Activated CD8-positive, alpha-beta T cell treated with anti-CD3 and anti-CD28 coated beads for 36 hours (primary cell): ENCODE measurements at regions not wholly inside any gene's neighbourhood (a gene's known extent, or its start where the extent isn't known, plus 50 kb on each side); places are given as distances from the start of the nearest gene placed in this dataset.

Source experiments
- ATAC-seq: fragments of 200-7000 bp; cut with Tn5 transposase; one replicate; pipeline ENCODE4 v1.10.0; 2021; ENCODE audit warnings: mild to moderate bottlenecking, moderate library complexity
- CTCF ChIA-PET: fragments of 350-600 bp; sonication (Branson Sonifier 250); formaldehyde crosslinking; loops from one replicate; lab custom pipeline; 2021; ENCODE audit warnings: antibody characterized with exemption; lab: Charles Lee
- POLR2A ChIA-PET: fragments of 350-600 bp; sonication (Branson Sonifier 250); formaldehyde crosslinking; loops from one replicate; lab custom pipeline; 2021; ENCODE audit warnings: antibody characterized with exemption; lab: Charles Lee
- DNase-seq: peaks from one replicate; pipeline ENCODE4 v3.0.0-alpha.2; 2020
- H3K27ac Mint-ChIP-seq: one replicate; pipeline ENCODE4 v1.8.0; 2021; ENCODE audit warnings: mild to moderate bottlenecking, mixed read lengths
- H3K27me3 Mint-ChIP-seq: one replicate; pipeline ENCODE4 v1.8.0; 2021; ENCODE audit warnings: mixed read lengths
- H3K36me3 Mint-ChIP-seq: one replicate; pipeline ENCODE4 v1.8.0; 2021; ENCODE audit warnings: low read depth, mixed read lengths
- H3K4me1 Mint-ChIP-seq: one replicate; pipeline ENCODE4 v1.8.0; 2021; ENCODE audit warnings: low read depth, mixed read lengths
- H3K4me3 Mint-ChIP-seq: one replicate; pipeline ENCODE4 v1.8.0; 2021; ENCODE audit warnings: mild to moderate bottlenecking, moderate library complexity, mixed read lengths
- H3K9me3 Mint-ChIP-seq: one replicate; pipeline ENCODE4 v1.8.0; 2021; ENCODE audit warnings: mixed read lengths
- CTCF ChIP-seq: fragments of 200-600 bp; IDR thresholded peaks from one replicate; pipeline ENCODE4 v1.8.0; 2022; ENCODE audit warnings: antibody characterized with exemption, mild to moderate bottlenecking
- intact Hi-C: fragments of 100-400 bp; cut with micrococcal nuclease; formaldehyde crosslinking; loops from one replicate; pipeline ENCODE4 v1.10.0; 2022

- Mint-ChIP-seq H3K9me3 (peaks cover 5% of the 10 kb centered on the region), H3K27me3 (no peaks in the 10 kb centered on the region), H3K27ac (no peak overlapping the region), H3K4me1 (no peaks in the 10 kb centered on the region), H3K4me3 (no peak overlapping the region), H3K36me3 (no peaks in the 10 kb centered on the region)
- no peak for TF ChIP-seq CTCF
- ATAC-seq (no peak), DNase-seq (no peak)
- ChIA-PET POLR2A (no interaction called here), CTCF (no interaction called here)
- intact Hi-C loops, result no loop called here
Observed at GRCh38 chr9:18167733-18168132, 306.2 kb upstream of the ADAMTSL1 start.

GRCh38 chr9:18173923-18174322 lies 300.0 kb upstream of the ADAMTSL1 start:
- no peak for TF ChIP-seq CTCF
- ChIA-PET CTCF (no interaction called here), POLR2A (no interaction called here)
- no peak overlapping the region for H3K27ac Mint-ChIP-seq
- intact Hi-C loops, result no loop called here
- peaks cover 5% of the 10 kb centered on the region for H3K9me3 Mint-ChIP-seq
- DNase-seq, result no peak
- no peak overlapping the region for H3K4me3 Mint-ChIP-seq
- H3K36me3 Mint-ChIP-seq, result no peaks in the 10 kb centered on the region
- no peak for ATAC-seq
- H3K4me1 Mint-ChIP-seq, result no peaks in the 10 kb centered on the region
- no peaks in the 10 kb centered on the region for H3K27me3 Mint-ChIP-seq

- peaks cover 2% of the 10 kb centered on the region for H3K9me3 Mint-ChIP-seq
- no peak overlapping the region for H3K4me3 Mint-ChIP-seq
- intact Hi-C loops, result no loop called here
- no peak overlapping the region for H3K27ac Mint-ChIP-seq
- DNase-seq (no peak), ATAC-seq (no peak)
- ChIA-PET CTCF (no interaction called here), POLR2A (no interaction called here)
- H3K36me3 Mint-ChIP-seq, result no peaks in the 10 kb centered on the region
- TF ChIP-seq CTCF, result no peak
- no peaks in the 10 kb centered on the region for H3K4me1 Mint-ChIP-seq
- H3K27me3 Mint-ChIP-seq, result no peaks in the 10 kb centered on the region
Observed at GRCh38 chr9:18182636-18183035, 291.3 kb upstream of the ADAMTSL1 start.

GRCh38 chr9:18183974-18184373 lies 290.0 kb upstream of the ADAMTSL1 start:
- ChIA-PET POLR2A (no interaction called here), CTCF (no interaction called here)
- peaks cover 2% of the 10 kb centered on the region for H3K9me3 Mint-ChIP-seq
- DNase-seq (no peak), ATAC-seq (no peak)
- H3K4me3 Mint-ChIP-seq, result no peak overlapping the region
- H3K27me3 Mint-ChIP-seq, result no peaks in the 10 kb centered on the region
- intact Hi-C loops, result no loop called here
- H3K27ac Mint-ChIP-seq, result no peak overlapping the region
- H3K36me3 Mint-ChIP-seq, result no peaks in the 10 kb centered on the region
- H3K4me1 Mint-ChIP-seq, result no peaks in the 10 kb centered on the region
- TF ChIP-seq CTCF, result no peak

- no peak overlapping the region for H3K4me3 Mint-ChIP-seq
- TF ChIP-seq CTCF, result no peak
- H3K4me1 Mint-ChIP-seq, result no peaks in the 10 kb centered on the region
- ATAC-seq, result no peak
- no peaks in the 10 kb centered on the region for H3K36me3 Mint-ChIP-seq
- intact Hi-C loops, result no loop called here
- POLR2A ChIA-PET, result no interaction called here
- H3K9me3 Mint-ChIP-seq, result peaks cover under 1% of the 10 kb centered on the region
- H3K27me3 Mint-ChIP-seq, result no peaks in the 10 kb centered on the region
- DNase-seq, result no peak
- CTCF ChIA-PET, result no interaction called here
- H3K27ac Mint-ChIP-seq, result no peak overlapping the region
Observed at GRCh38 chr9:18184401-18184800, 289.6 kb upstream of the ADAMTSL1 start.
